ENCODE measurements at regions not wholly inside any gene's neighbourhood (a gene's known extent, or its start where the extent isn't known, plus 50 kb on each side); places are given as distances from the start of the nearest gene placed in this dataset.

GRCh38 chr5:3958389-3958788 is 362.8 kb downstream of the IRX1 start:
- ATAC-seq (ENCODE audit: low read depth) (no peak), DNase-seq (ENCODE audit: low spot score) (no peak)
- Histone ChIP-seq H3K36me3 (ENCODE audit: low read depth) (no peaks in the 10 kb centered on the region), H3K27me3 (ENCODE audit: insufficient read depth, poor library complexity, severe bottlenecking) (no peaks in the 10 kb centered on the region), H3K4me1 (ENCODE audit: insufficient read depth, poor library complexity, severe bottlenecking) (no peaks in the 10 kb centered on the region), H3K9me3 (ENCODE audit: severe bottlenecking) (peaks cover 2% of the 10 kb centered on the region), H3K27ac (ENCODE audit: poor library complexity, severe bottlenecking) (no peak overlapping the region), H3K4me3 (ENCODE audit: severe bottlenecking) (no peak overlapping the region)
- TF ChIP-seq, protein P1, sequence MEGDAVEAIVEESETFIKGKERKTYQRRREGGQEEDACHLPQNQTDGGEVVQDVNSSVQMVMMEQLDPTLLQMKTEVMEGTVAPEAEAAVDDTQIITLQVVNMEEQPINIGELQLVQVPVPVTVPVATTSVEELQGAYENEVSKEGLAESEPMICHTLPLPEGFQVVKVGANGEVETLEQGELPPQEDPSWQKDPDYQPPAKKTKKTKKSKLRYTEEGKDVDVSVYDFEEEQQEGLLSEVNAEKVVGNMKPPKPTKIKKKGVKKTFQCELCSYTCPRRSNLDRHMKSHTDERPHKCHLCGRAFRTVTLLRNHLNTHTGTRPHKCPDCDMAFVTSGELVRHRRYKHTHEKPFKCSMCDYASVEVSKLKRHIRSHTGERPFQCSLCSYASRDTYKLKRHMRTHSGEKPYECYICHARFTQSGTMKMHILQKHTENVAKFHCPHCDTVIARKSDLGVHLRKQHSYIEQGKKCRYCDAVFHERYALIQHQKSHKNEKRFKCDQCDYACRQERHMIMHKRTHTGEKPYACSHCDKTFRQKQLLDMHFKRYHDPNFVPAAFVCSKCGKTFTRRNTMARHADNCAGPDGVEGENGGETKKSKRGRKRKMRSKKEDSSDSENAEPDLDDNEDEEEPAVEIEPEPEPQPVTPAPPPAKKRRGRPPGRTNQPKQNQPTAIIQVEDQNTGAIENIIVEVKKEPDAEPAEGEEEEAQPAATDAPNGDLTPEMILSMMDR (IDR thresholded peaks at IDR 0.05; ENCODE audit: poor library complexity, severe bottlenecking), result no peak

GRCh38 chr5:3962113-3962512 is 366.5 kb downstream of the IRX1 start:
- H3K4me3 ChIP-seq (ENCODE audit: severe bottlenecking), result no peak overlapping the region
- H3K27me3 ChIP-seq (ENCODE audit: insufficient read depth, poor library complexity, severe bottlenecking), result no peaks in the 10 kb centered on the region
- no peaks in the 10 kb centered on the region for H3K4me1 ChIP-seq (ENCODE audit: insufficient read depth, poor library complexity, severe bottlenecking)
- no peak overlapping the region for H3K27ac ChIP-seq (ENCODE audit: poor library complexity, severe bottlenecking)
- H3K36me3 ChIP-seq (ENCODE audit: low read depth), result no peaks in the 10 kb centered on the region
- ATAC-seq (ENCODE audit: low read depth) (no peak), DNase-seq (ENCODE audit: low spot score) (no peak)
- TF ChIP-seq, protein P1 (IDR thresholded peaks at IDR 0.05; ENCODE audit: poor library complexity, severe bottlenecking), result no peak
- peaks cover 7% of the 10 kb centered on the region for H3K9me3 ChIP-seq (ENCODE audit: severe bottlenecking)

DNA sequence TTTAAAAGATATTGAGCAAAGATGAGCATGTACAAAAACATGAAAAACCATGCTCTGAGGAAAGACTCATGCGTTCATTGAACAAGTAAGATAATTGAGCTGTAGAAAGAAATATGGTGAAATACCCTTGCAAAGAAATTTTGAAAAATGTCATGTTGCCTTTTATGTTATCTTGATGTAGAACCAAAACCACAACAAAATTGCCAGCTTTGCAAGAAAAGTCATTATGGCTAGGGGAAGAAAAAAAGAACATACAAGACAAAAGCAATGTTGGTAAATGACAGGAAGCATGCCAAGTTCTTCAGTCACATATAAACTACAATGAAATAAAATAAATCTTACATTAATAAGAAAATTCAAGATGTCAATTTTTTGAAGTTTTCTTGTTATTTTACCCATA is 368.0 kb downstream of the IRX1 start:
- H3K9me3 ChIP-seq (ENCODE audit: severe bottlenecking), result peaks cover 5% of the 10 kb centered on the region
- H3K27ac ChIP-seq (ENCODE audit: poor library complexity, severe bottlenecking), result no peak overlapping the region
- no peaks in the 10 kb centered on the region for H3K4me1 ChIP-seq (ENCODE audit: insufficient read depth, poor library complexity, severe bottlenecking)
- DNase-seq (ENCODE audit: low spot score) (no peak), ATAC-seq (ENCODE audit: low read depth) (no peak)
- TF ChIP-seq, protein P1 (IDR thresholded peaks at IDR 0.05; ENCODE audit: poor library complexity, severe bottlenecking), result no peak
- no peaks in the 10 kb centered on the region for H3K27me3 ChIP-seq (ENCODE audit: insufficient read depth, poor library complexity, severe bottlenecking)
- H3K36me3 ChIP-seq (ENCODE audit: low read depth), result no peaks in the 10 kb centered on the region
- H3K4me3 ChIP-seq (ENCODE audit: severe bottlenecking), result no peak overlapping the region

- TF ChIP-seq, protein P1 (IDR thresholded peaks at IDR 0.05; ENCODE audit: poor library complexity, severe bottlenecking), result no peak
- ATAC-seq (ENCODE audit: low read depth) (no peak), DNase-seq (ENCODE audit: low spot score) (no peak)
- Histone ChIP-seq H3K27ac (ENCODE audit: poor library complexity, severe bottlenecking) (no peak overlapping the region), H3K4me1 (ENCODE audit: insufficient read depth, poor library complexity, severe bottlenecking) (no peaks in the 10 kb centered on the region), H3K27me3 (ENCODE audit: insufficient read depth, poor library complexity, severe bottlenecking) (no peaks in the 10 kb centered on the region), H3K9me3 (ENCODE audit: severe bottlenecking) (peaks cover 6% of the 10 kb centered on the region), H3K36me3 (ENCODE audit: low read depth) (no peaks in the 10 kb centered on the region), H3K4me3 (ENCODE audit: severe bottlenecking) (no peak overlapping the region)
Measured at GRCh38 chr5:3980156-3980555, 384.5 kb downstream of the IRX1 start.

GRCh38 chr5:3987867-3988266 is 392.2 kb downstream of the IRX1 start:
- TF ChIP-seq, protein P1 (IDR thresholded peaks at IDR 0.05; ENCODE audit: poor library complexity, severe bottlenecking), result no peak
- no peak overlapping the region for H3K4me3 ChIP-seq (ENCODE audit: severe bottlenecking)
- no peaks in the 10 kb centered on the region for H3K4me1 ChIP-seq (ENCODE audit: insufficient read depth, poor library complexity, severe bottlenecking)
- DNase-seq (ENCODE audit: low spot score), result no peak
- no peak for ATAC-seq (ENCODE audit: low read depth)
- no peaks in the 10 kb centered on the region for H3K36me3 ChIP-seq (ENCODE audit: low read depth)
- H3K27ac ChIP-seq (ENCODE audit: poor library complexity, severe bottlenecking), result no peak overlapping the region
- no peaks in the 10 kb centered on the region for H3K27me3 ChIP-seq (ENCODE audit: insufficient read depth, poor library complexity, severe bottlenecking)
- no peaks in the 10 kb centered on the region for H3K9me3 ChIP-seq (ENCODE audit: severe bottlenecking)
